HFFc6 (cell line): ENCODE measurements at regions not wholly inside any gene's neighbourhood (a gene's known extent, or its start where the extent isn't known, plus 50 kb on each side); places are given as distances from the start of the nearest gene placed in this dataset.

Experiments used
- DNase-seq: peaks from one replicate; pipeline ENCODE4 v3.0.0-alpha.2; 2018
- H3K27ac Mint-ChIP-seq: 2 replicates; pipeline ENCODE4 v1.8.0; 2020; ENCODE audit warnings: mild to moderate bottlenecking, mixed read lengths
- H3K27me3 Mint-ChIP-seq: 2 replicates; pipeline ENCODE4 v1.8.0; 2021; ENCODE audit warnings: mild to moderate bottlenecking, moderate library complexity, mixed read lengths; ENCODE audit not compliant: insufficient read depth
- H3K36me3 Mint-ChIP-seq: 2 replicates; pipeline ENCODE4 v1.8.0; 2021; ENCODE audit warnings: low read depth, mixed read lengths
- H3K4me1 Mint-ChIP-seq: 2 replicates; pipeline ENCODE4 v1.8.0; 2020; ENCODE audit warnings: low read depth, mixed read lengths
- H3K4me3 Mint-ChIP-seq: 2 replicates; pipeline ENCODE4 v1.8.0; 2020; ENCODE audit warnings: mild to moderate bottlenecking, moderate library complexity, mixed read lengths
- H3K9me3 Mint-ChIP-seq: 2 replicates; pipeline ENCODE4 v1.8.0; 2020; ENCODE audit warnings: mild to moderate bottlenecking, mixed read lengths
- TF ChIP-seq, protein P1 (sequence below): fragments of 200-600 bp; sonication (generic); IDR thresholded peaks from 2 replicates; pipeline ENCODE4 v1.5.0; 2021; ENCODE audit warnings: antibody characterized with exemption, mild to moderate bottlenecking

DNA sequence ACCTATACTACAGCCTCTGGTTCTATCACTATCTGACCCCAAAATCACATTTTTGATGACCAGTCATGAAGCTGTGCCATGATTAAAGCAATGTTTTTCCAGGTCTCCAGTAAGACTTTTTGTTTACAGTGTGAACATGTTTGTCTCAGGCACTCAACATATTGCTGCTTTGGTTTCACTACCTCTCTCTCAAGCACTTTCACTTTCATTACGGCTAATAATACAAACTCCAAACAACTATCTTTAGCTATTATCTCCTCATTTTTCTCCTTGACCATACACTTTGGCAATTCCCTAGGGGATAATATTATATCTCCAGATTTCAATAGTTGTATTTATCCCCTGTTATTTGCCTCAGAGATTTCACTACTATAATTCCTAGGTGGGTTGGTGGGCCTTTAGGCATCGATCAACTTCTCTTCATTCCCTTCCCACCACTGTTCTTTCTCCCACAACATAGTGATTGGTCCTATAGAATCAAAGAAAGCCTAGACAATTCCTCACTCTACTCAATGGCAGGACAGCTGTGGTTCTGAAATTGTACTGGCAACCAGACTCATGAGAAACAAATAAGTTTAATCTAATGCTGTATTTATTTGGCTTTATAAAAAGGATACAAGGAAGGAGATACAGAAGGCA lies 261.4 kb upstream of the ZWINT start:
- TF ChIP-seq, protein P1, sequence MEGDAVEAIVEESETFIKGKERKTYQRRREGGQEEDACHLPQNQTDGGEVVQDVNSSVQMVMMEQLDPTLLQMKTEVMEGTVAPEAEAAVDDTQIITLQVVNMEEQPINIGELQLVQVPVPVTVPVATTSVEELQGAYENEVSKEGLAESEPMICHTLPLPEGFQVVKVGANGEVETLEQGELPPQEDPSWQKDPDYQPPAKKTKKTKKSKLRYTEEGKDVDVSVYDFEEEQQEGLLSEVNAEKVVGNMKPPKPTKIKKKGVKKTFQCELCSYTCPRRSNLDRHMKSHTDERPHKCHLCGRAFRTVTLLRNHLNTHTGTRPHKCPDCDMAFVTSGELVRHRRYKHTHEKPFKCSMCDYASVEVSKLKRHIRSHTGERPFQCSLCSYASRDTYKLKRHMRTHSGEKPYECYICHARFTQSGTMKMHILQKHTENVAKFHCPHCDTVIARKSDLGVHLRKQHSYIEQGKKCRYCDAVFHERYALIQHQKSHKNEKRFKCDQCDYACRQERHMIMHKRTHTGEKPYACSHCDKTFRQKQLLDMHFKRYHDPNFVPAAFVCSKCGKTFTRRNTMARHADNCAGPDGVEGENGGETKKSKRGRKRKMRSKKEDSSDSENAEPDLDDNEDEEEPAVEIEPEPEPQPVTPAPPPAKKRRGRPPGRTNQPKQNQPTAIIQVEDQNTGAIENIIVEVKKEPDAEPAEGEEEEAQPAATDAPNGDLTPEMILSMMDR: no peak
- DNase-seq: no peak
- no peaks in the 10 kb centered on the region for H3K4me1 Mint-ChIP-seq
- no peaks in the 10 kb centered on the region; the same call in 1 of the 2 replicates for H3K27me3 Mint-ChIP-seq
- peaks cover 19% of the 10 kb centered on the region for H3K9me3 Mint-ChIP-seq
- no peaks in the 10 kb centered on the region for H3K36me3 Mint-ChIP-seq
- no peak overlapping the region for H3K4me3 Mint-ChIP-seq
- H3K27ac Mint-ChIP-seq: no peak overlapping the region

DNA sequence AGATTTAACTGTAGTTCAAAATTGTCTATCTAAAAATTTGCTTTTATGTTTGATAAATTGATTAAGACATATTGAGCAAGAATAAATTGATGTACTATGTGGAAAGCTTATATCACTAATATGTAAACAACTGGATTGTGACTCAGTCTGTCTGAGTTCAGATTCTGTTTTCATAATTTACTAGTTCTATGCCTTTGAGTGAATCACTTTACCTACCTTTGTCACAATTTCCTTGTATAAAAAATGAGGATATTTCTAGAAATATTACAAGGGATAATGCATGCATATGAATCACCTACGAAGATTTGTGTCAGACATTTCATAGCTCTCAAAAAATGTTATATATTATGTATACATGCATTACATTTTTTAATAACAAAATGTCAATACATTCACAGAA lies 245.1 kb upstream of the ZWINT start:
- Mint-ChIP-seq H3K36me3 (no peaks in the 10 kb centered on the region), H3K27ac (no peak overlapping the region), H3K27me3 (no peaks in the 10 kb centered on the region; the same call in 1 of the 2 replicates), H3K4me1 (no peaks in the 10 kb centered on the region), H3K4me3 (no peak overlapping the region), H3K9me3 (peaks cover 23% of the 10 kb centered on the region)
- TF ChIP-seq, protein P1: no peak
- DNase-seq: no peak

- DNase-seq: no peak
- Mint-ChIP-seq H3K36me3 (no peaks in the 10 kb centered on the region), H3K9me3 (peaks cover 23% of the 10 kb centered on the region), H3K27ac (no peak overlapping the region), H3K4me1 (no peaks in the 10 kb centered on the region), H3K4me3 (no peak overlapping the region), H3K27me3 (no peaks in the 10 kb centered on the region; the same call in 1 of the 2 replicates)
- TF ChIP-seq, protein P1: no peak
Observed at GRCh38 chr10:56605051-56605450, 244.0 kb upstream of the ZWINT start.

DNA sequence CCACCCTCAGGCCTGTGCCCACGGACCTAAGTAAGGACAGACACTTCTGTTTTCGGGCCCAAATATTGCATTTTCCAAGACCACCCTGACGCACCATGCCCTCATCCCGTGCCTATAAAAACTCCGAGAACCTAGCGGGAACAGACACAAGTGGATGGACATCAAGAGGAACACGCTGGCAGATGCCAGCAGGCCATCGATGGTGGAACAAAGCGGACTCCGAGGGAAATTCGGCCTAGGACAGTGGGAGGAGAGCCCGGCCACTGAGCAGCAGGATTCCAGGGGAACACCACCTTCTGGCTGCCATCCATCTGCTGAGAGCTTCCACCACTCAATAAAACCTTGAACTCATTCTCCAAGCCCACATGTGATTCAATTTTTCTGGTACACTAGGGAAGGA lies 243.6 kb upstream of the ZWINT start:
- no peaks in the 10 kb centered on the region for H3K36me3 Mint-ChIP-seq
- no peak overlapping the region for H3K27ac Mint-ChIP-seq
- TF ChIP-seq, protein P1: no peak
- H3K4me3 Mint-ChIP-seq: no peak overlapping the region
- no peaks in the 10 kb centered on the region for H3K4me1 Mint-ChIP-seq
- no peaks in the 10 kb centered on the region; the same call in 1 of the 2 replicates for H3K27me3 Mint-ChIP-seq
- no peak for DNase-seq
- H3K9me3 Mint-ChIP-seq: peaks cover 23% of the 10 kb centered on the region

- TF ChIP-seq, protein P1: no peak
- H3K27ac Mint-ChIP-seq: no peak overlapping the region
- no peaks in the 10 kb centered on the region for H3K4me1 Mint-ChIP-seq
- DNase-seq: no peak
- peaks cover 23% of the 10 kb centered on the region for H3K9me3 Mint-ChIP-seq
- H3K36me3 Mint-ChIP-seq: no peaks in the 10 kb centered on the region
- no peak overlapping the region for H3K4me3 Mint-ChIP-seq
- H3K27me3 Mint-ChIP-seq: no peaks in the 10 kb centered on the region
Observed at GRCh38 chr10:56599201-56599600, 238.1 kb upstream of the ZWINT start.
